ENCODE measurements at regions not wholly inside any gene's neighbourhood (a gene's known extent, or its start where the extent isn't known, plus 50 kb on each side); places are given as distances from the start of the nearest gene placed in this dataset.

- DNase-seq (ENCODE audit: low read depth), result no peak
These were observed 236.9 kb upstream of the PLEKHG7 start for GRCh38 chr12:92465786-92466295.

- no peak for DNase-seq (ENCODE audit: low read depth)
These were observed 237.9 kb upstream of the PLEKHG7 start for GRCh38 chr12:92464911-92465310.

GRCh38 chr12:92463171-92463570 is 239.6 kb upstream of the PLEKHG7 start:
- no peak for DNase-seq (ENCODE audit: low read depth)

- DNase-seq (ENCODE audit: low read depth), result no peak
These were observed 240.3 kb upstream of the PLEKHG7 start for GRCh38 chr12:92462527-92462926.

- DNase-seq (ENCODE audit: low read depth), result no peak
These were observed 240.7 kb upstream of the PLEKHG7 start for GRCh38 chr12:92462049-92462448.

GRCh38 chr12:92459850-92460249 is 242.9 kb upstream of the PLEKHG7 start:
- DNase-seq (ENCODE audit: low read depth), result no peak

- DNase-seq (ENCODE audit: low read depth), result no peak
These were observed 243.8 kb upstream of the PLEKHG7 start for GRCh38 chr12:92458996-92459395.

GRCh38 chr12:92457458-92458180 is 245.2 kb upstream of the PLEKHG7 start:
- DNase-seq (ENCODE audit: low read depth), result no peak

GRCh38 chr12:92452763-92453162 is 250.0 kb upstream of the PLEKHG7 start:
- no peak for DNase-seq (ENCODE audit: low read depth)

GRCh38 chr12:92446083-92446460 is 256.7 kb upstream of the PLEKHG7 start:
- no peak for DNase-seq (ENCODE audit: low read depth)

GRCh38 chr12:92445253-92446082 is 257.3 kb upstream of the PLEKHG7 start:
- DNase-seq (ENCODE audit: low read depth), result peak; percentile 43

- DNase-seq (ENCODE audit: low read depth), result no peak
These were observed 258.0 kb upstream of the PLEKHG7 start for GRCh38 chr12:92444763-92445162.

- DNase-seq (ENCODE audit: low read depth), result peak; percentile 42
These were observed 260.0 kb upstream of the PLEKHG7 start for GRCh38 chr12:92442782-92443181.

- DNase-seq (ENCODE audit: low read depth), result no peak
These were observed 262.7 kb upstream of the PLEKHG7 start for GRCh38 chr12:92440072-92440471.

GRCh38 chr12:92439420-92439805 is 263.4 kb upstream of the PLEKHG7 start:
- peak; percentile 79 for DNase-seq (ENCODE audit: low read depth)

GRCh38 chr12:92438641-92439419 is 264.0 kb upstream of the PLEKHG7 start:
- DNase-seq (ENCODE audit: low read depth), result peak; percentile 50

- DNase-seq (ENCODE audit: low read depth), result no peak
These were observed 265.3 kb upstream of the PLEKHG7 start for GRCh38 chr12:92437452-92437851.

- DNase-seq (ENCODE audit: low read depth), result no peak
These were observed 265.9 kb upstream of the PLEKHG7 start for GRCh38 chr12:92436856-92437255.

GRCh38 chr12:92434607-92435025 is 268.2 kb upstream of the PLEKHG7 start:
- DNase-seq (ENCODE audit: low read depth), result no peak

GRCh38 chr12:92432724-92433441 is 269.9 kb upstream of the PLEKHG7 start:
- no peak for DNase-seq (ENCODE audit: low read depth)

- no peak for DNase-seq (ENCODE audit: low read depth)
These were observed 271.6 kb upstream of the PLEKHG7 start for GRCh38 chr12:92431146-92431545.

- no peak for DNase-seq (ENCODE audit: low read depth)
These were observed 276.5 kb upstream of the PLEKHG7 start for GRCh38 chr12:92426332-92426731.
